ENCODE measurements at regions not wholly inside any gene's neighbourhood (a gene's known extent, or its start where the extent isn't known, plus 50 kb on each side); places are given as distances from the start of the nearest gene placed in this dataset.
A peak's percentile ranks its signal among the peaks of the same experiment; 100 is the strongest.

GRCh38 chr4:59243038-59243437 lies 1957.1 kb upstream of the ADGRL3 start:
- no peak for DNase-seq

GRCh38 chr4:59247032-59247431 lies 1953.1 kb upstream of the ADGRL3 start:
- no peak for DNase-seq

- no peak for DNase-seq
These were observed 1951.8 kb upstream of the ADGRL3 start for GRCh38 chr4:59248313-59248712.

GRCh38 chr4:59249110-59249509 lies 1951.0 kb upstream of the ADGRL3 start:
- DNase-seq = no peak

- no peak for DNase-seq
These were observed 1942.1 kb upstream of the ADGRL3 start for GRCh38 chr4:59258002-59258401.

- no peak for DNase-seq
These were observed 1892.5 kb upstream of the ADGRL3 start for GRCh38 chr4:59307609-59308008.

GRCh38 chr4:59314637-59315036 lies 1885.5 kb upstream of the ADGRL3 start:
- DNase-seq = no peak

- DNase-seq = peak; percentile 2
These were observed 1860.5 kb upstream of the ADGRL3 start for GRCh38 chr4:59339631-59340030.

- DNase-seq = no peak
These were observed 1858.6 kb upstream of the ADGRL3 start for GRCh38 chr4:59341506-59341905.

GRCh38 chr4:59348949-59349348 lies 1851.2 kb upstream of the ADGRL3 start:
- no peak for DNase-seq

- no peak for DNase-seq
These were observed 1830.9 kb upstream of the ADGRL3 start for GRCh38 chr4:59369229-59369628.

- no peak for DNase-seq
These were observed 1825.7 kb upstream of the ADGRL3 start for GRCh38 chr4:59374416-59374815.

- no peak for DNase-seq
These were observed 1819.2 kb upstream of the ADGRL3 start for GRCh38 chr4:59380841-59381366.

- no peak for DNase-seq
These were observed 1818.5 kb upstream of the ADGRL3 start for GRCh38 chr4:59381591-59381990.

GRCh38 chr4:59387759-59388758 lies 1812.1 kb upstream of the ADGRL3 start:
- DNase-seq = no peak

- no peak for DNase-seq
These were observed 1806.3 kb upstream of the ADGRL3 start for GRCh38 chr4:59393780-59394179.

- no peak for DNase-seq
These were observed 1799.8 kb upstream of the ADGRL3 start for GRCh38 chr4:59400334-59400733.

- DNase-seq = no peak
These were observed 1790.5 kb upstream of the ADGRL3 start for GRCh38 chr4:59409647-59410046.

GRCh38 chr4:59412739-59413138 lies 1787.4 kb upstream of the ADGRL3 start:
- no peak for DNase-seq

GRCh38 chr4:59455751-59456150 lies 1744.4 kb upstream of the ADGRL3 start:
- no peak for DNase-seq

GRCh38 chr4:59457576-59457975 lies 1742.5 kb upstream of the ADGRL3 start:
- DNase-seq = no peak

- DNase-seq = no peak
These were observed 1715.2 kb upstream of the ADGRL3 start for GRCh38 chr4:59484944-59485343.

GRCh38 chr4:59500103-59500502 lies 1700.0 kb upstream of the ADGRL3 start:
- DNase-seq = no peak

- no peak for DNase-seq
These were observed 1696.4 kb upstream of the ADGRL3 start for GRCh38 chr4:59503731-59504130.
